Astrocyte (in vitro differentiated cells and primary cell): ENCODE measurements at regions not wholly inside any gene's neighbourhood (a gene's known extent, or its start where the extent isn't known, plus 50 kb on each side); places are given as distances from the start of the nearest gene placed in this dataset.

Experiments
- DNase-seq: peaks from one replicate; pipeline ENCODE4 v3.0.0-alpha.2; 2010; ENCODE audit warnings: low read depth
- FAIRE-seq: peaks from 2 replicates; lab custom pipeline; 2011; peaks lifted over from hg19 to GRCh38; lab: Jason Lieb, UNC
- H2AFZ ChIP-seq: 2 replicates; pipeline ENCODE4 v1.6.0; 2012; ENCODE audit warnings: low read depth, low read length, inconsistent platforms
- H3K27ac ChIP-seq: 2 replicates; pipeline ENCODE4 v1.5.1; 2011; ENCODE audit warnings: low read depth, low read length, inconsistent platforms
- H3K27me3 ChIP-seq: 2 replicates; pipeline ENCODE4 v1.6.0; 2011; ENCODE audit warnings: low read length, inconsistent platforms; ENCODE audit not compliant: insufficient read depth
- H3K36me3 ChIP-seq: 2 replicates; pipeline ENCODE4 v1.5.1; 2011; ENCODE audit warnings: low read length, inconsistent platforms; ENCODE audit not compliant: insufficient read depth
- H3K4me1 ChIP-seq: 2 replicates; pipeline ENCODE4 v1.5.1; 2011; ENCODE audit warnings: low read length, inconsistent platforms; ENCODE audit not compliant: insufficient read depth
- H3K4me2 ChIP-seq: 2 replicates; pipeline ENCODE4 v1.6.0; 2012; ENCODE audit warnings: low read length, inconsistent platforms
- H3K4me3 ChIP-seq: 2 replicates; pipeline ENCODE4 v1.5.1; 2011; ENCODE audit warnings: low read depth, mild to moderate bottlenecking, low read length, inconsistent platforms; ENCODE audit not compliant: insufficient read depth
- H3K79me2 ChIP-seq: 2 replicates; pipeline ENCODE4 v1.6.0; 2012; ENCODE audit warnings: mild to moderate bottlenecking, low read length, inconsistent platforms; ENCODE audit not compliant: insufficient read depth
- H3K9ac ChIP-seq: 2 replicates; pipeline ENCODE4 v1.6.0; 2012; ENCODE audit warnings: mild to moderate bottlenecking, low read length, inconsistent platforms
- H3K9me3 ChIP-seq: 2 replicates; pipeline ENCODE4 v1.5.1; 2012; ENCODE audit warnings: low read depth, mild to moderate bottlenecking, low read length, inconsistent platforms; ENCODE audit not compliant: insufficient read depth
- H4K20me1 ChIP-seq: 2 replicates; pipeline ENCODE4 v1.6.0; 2012; ENCODE audit warnings: low read length, inconsistent platforms; ENCODE audit not compliant: insufficient read depth
- H3K27ac Mint-ChIP-seq: one replicate; pipeline ENCODE4 v1.8.0; 2021; ENCODE audit warnings: mild to moderate bottlenecking, mixed read lengths; ENCODE audit not compliant: unreplicated experiment
- H3K27me3 Mint-ChIP-seq: one replicate; pipeline ENCODE4 v1.8.0; 2021; ENCODE audit warnings: low read depth, mixed read lengths; ENCODE audit not compliant: unreplicated experiment
- H3K36me3 Mint-ChIP-seq: one replicate; pipeline ENCODE4 v1.8.0; 2021; ENCODE audit warnings: low read depth, mixed read lengths; ENCODE audit not compliant: unreplicated experiment
- H3K4me1 Mint-ChIP-seq: one replicate; pipeline ENCODE4 v1.8.0; 2021; ENCODE audit warnings: low read depth, mixed read lengths; ENCODE audit not compliant: unreplicated experiment
- H3K4me3 Mint-ChIP-seq: one replicate; pipeline ENCODE4 v1.8.0; 2021; ENCODE audit warnings: mild to moderate bottlenecking, moderate library complexity, mixed read lengths; ENCODE audit not compliant: unreplicated experiment
- H3K9me3 Mint-ChIP-seq: one replicate; pipeline ENCODE4 v1.8.0; 2021; ENCODE audit warnings: mild to moderate bottlenecking, mixed read lengths; ENCODE audit not compliant: unreplicated experiment
- CTCF ChIP-seq: IDR thresholded peaks from 2 replicates; pipeline ENCODE4 v1.5.1; 2011; ENCODE audit warnings: low read depth, mild to moderate bottlenecking, inconsistent platforms, low read length, moderate library complexity; ENCODE audit not compliant: insufficient read depth
- EZH2 ChIP-seq: IDR thresholded peaks from 2 replicates; pipeline ENCODE4 v1.6.1; 2012; ENCODE audit warnings: mild to moderate bottlenecking, low read length, inconsistent platforms; ENCODE audit not compliant: insufficient read depth

GRCh38 chr2:138943470-138943869, 163.3 kb upstream of the NXPH2 start:
- peaks cover 38% of the 10 kb centered on the region for H3K27me3 ChIP-seq
- no peaks in the 10 kb centered on the region for H3K36me3 ChIP-seq
- H3K4me1 ChIP-seq = peaks cover 10% of the 10 kb centered on the region
- H2AFZ ChIP-seq = no peak overlapping the region
- peaks cover 14% of the 10 kb centered on the region for H3K4me1 Mint-ChIP-seq
- H3K4me3 ChIP-seq = no peak overlapping the region
- no peak overlapping the region for H3K27ac Mint-ChIP-seq
- no peaks in the 10 kb centered on the region for H3K27me3 Mint-ChIP-seq
- peaks cover 3% of the 10 kb centered on the region for H3K9me3 ChIP-seq
- DNase-seq = no peak
- no peaks in the 10 kb centered on the region for H3K79me2 ChIP-seq
- H3K9ac ChIP-seq = no peak overlapping the region
- TF ChIP-seq EZH2 (no peak), CTCF (no peak)
- FAIRE-seq = no peak
- peaks cover 21% of the 10 kb centered on the region for H3K9me3 Mint-ChIP-seq
- no peak overlapping the region for H3K27ac ChIP-seq
- no peak overlapping the region for H3K4me2 ChIP-seq
- H3K4me3 Mint-ChIP-seq = no peak overlapping the region
- no peaks in the 10 kb centered on the region for H4K20me1 ChIP-seq
- no peaks in the 10 kb centered on the region for H3K36me3 Mint-ChIP-seq

- DNase-seq (no peak), FAIRE-seq (no peak)
- no peaks in the 10 kb centered on the region for H3K36me3 Mint-ChIP-seq
- H3K27ac Mint-ChIP-seq = no peak overlapping the region
- peaks cover 3% of the 10 kb centered on the region for H3K4me1 ChIP-seq
- H3K4me3 Mint-ChIP-seq = no peak overlapping the region
- H3K4me3 ChIP-seq = no peak overlapping the region
- peaks cover 3% of the 10 kb centered on the region for H3K9me3 ChIP-seq
- H3K27ac ChIP-seq = no peak overlapping the region
- H4K20me1 ChIP-seq = no peaks in the 10 kb centered on the region
- no peak overlapping the region for H2AFZ ChIP-seq
- peaks cover 27% of the 10 kb centered on the region for H3K9me3 Mint-ChIP-seq
- no peaks in the 10 kb centered on the region for H3K79me2 ChIP-seq
- no peak overlapping the region for H3K9ac ChIP-seq
- H3K27me3 ChIP-seq = peaks cover 38% of the 10 kb centered on the region
- H3K36me3 ChIP-seq = no peaks in the 10 kb centered on the region
- no peak overlapping the region for H3K4me2 ChIP-seq
- TF ChIP-seq EZH2 (no peak), CTCF (no peak)
- no peaks in the 10 kb centered on the region for H3K27me3 Mint-ChIP-seq
- H3K4me1 Mint-ChIP-seq = peaks cover 7% of the 10 kb centered on the region
Observed at GRCh38 chr2:138942466-138942865, 162.3 kb upstream of the NXPH2 start.

GRCh38 chr2:138931284-138932256, 151.4 kb upstream of the NXPH2 start:
- Histone ChIP-seq H3K9me3 (no peaks in the 10 kb centered on the region), H3K27ac (no peak overlapping the region), H2AFZ (no peak overlapping the region), H3K79me2 (no peaks in the 10 kb centered on the region), H3K4me1 (no peaks in the 10 kb centered on the region), H3K4me3 (no peak overlapping the region), H3K27me3 (peaks cover 3% of the 10 kb centered on the region), H3K9ac (no peak overlapping the region), H3K36me3 (no peaks in the 10 kb centered on the region), H4K20me1 (no peaks in the 10 kb centered on the region), H3K4me2 (no peak overlapping the region)
- no peak for FAIRE-seq
- Mint-ChIP-seq H3K36me3 (peaks cover 2% of the 10 kb centered on the region), H3K27ac (no peak overlapping the region), H3K4me3 (no peak overlapping the region), H3K4me1 (peaks cover 7% of the 10 kb centered on the region), H3K27me3 (no peaks in the 10 kb centered on the region), H3K9me3 (peaks cover 7% of the 10 kb centered on the region)
- no peak for DNase-seq
- TF ChIP-seq CTCF (no peak), EZH2 (no peak)
